Effector memory CD8-positive, alpha-beta T cell (primary cell): ENCODE measurements at regions not wholly inside any gene's neighbourhood (a gene's known extent, or its start where the extent isn't known, plus 50 kb on each side); places are given as distances from the start of the nearest gene placed in this dataset.

Source experiments
- ATAC-seq: fragments of 150-1000 bp; cut with Tn5 transposase; replicated peaks from 2 replicates; pipeline ENCODE4 v1.10.0; 2021; ENCODE audit warnings: mild to moderate bottlenecking, moderate library complexity
- DNase-seq, 3 experiments: peaks; one replicate each; pipeline ENCODE4 v3.0.0; 2021
- H3K27ac Mint-ChIP-seq, 2 donors: one replicate each; pipeline ENCODE4 v1.8.0; 2022; ENCODE audit warnings: mild to moderate bottlenecking in 2 of 2, mixed read lengths in 2 of 2, moderate library complexity in 2 of 2
- H3K27me3 Mint-ChIP-seq, 2 donors: one replicate each; pipeline ENCODE4 v1.8.0; 2022; ENCODE audit warnings: mixed read lengths in 2 of 2
- H3K36me3 Mint-ChIP-seq: one replicate; pipeline ENCODE4 v1.8.0; 2022; ENCODE audit warnings: mild to moderate bottlenecking, moderate library complexity, mixed read lengths; ENCODE audit not compliant: insufficient read depth
- H3K4me1 Mint-ChIP-seq, 2 donors: one replicate each; pipeline ENCODE4 v1.8.0; 2022; ENCODE audit warnings: low read depth in 2 of 2, mixed read lengths in 2 of 2
- H3K4me3 Mint-ChIP-seq, 2 donors: one replicate each; pipeline ENCODE4 v1.8.0; 2022; ENCODE audit warnings: mild to moderate bottlenecking in 2 of 2, mixed read lengths in 2 of 2, moderate library complexity in 2 of 2
- H3K9me3 Mint-ChIP-seq, 2 donors: one replicate each; pipeline ENCODE4 v1.8.0; 2022; ENCODE audit warnings: mixed read lengths in 2 of 2

GRCh38 chr21:19245188-19245580, 841.6 kb upstream of the TMPRSS15 start:
- Mint-ChIP-seq H3K4me1 (no peaks in the 10 kb centered on the region), H3K9me3 (peaks cover 5 to 13% of the 10 kb centered on the region in 2 donors), H3K27me3 (no peaks in the 10 kb centered on the region), H3K36me3 (no peaks in the 10 kb centered on the region), H3K27ac (no peak overlapping the region), H3K4me3 (no peak overlapping the region)
- no peak for DNase-seq
- no peak for ATAC-seq

DNA sequence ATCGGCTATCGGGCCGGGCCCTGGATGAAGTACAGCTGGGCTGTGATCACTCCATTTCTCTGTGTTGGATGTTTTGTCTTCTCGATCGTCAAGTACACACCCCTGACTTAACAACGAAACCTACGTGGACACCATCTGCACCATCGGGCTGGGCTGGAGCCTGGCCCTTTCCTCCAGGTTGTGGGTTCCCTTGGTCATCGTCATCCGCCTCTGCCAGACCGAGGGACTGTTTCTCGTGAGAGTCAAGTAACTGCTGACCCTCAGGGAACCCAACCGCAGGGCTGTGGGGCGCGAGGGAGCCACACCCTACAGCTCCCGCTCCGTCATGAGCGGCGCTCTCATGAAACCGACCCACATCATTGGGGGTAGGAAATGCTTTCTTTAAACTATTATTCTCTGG, 842.4 kb upstream of the TMPRSS15 start:
- Mint-ChIP-seq H3K4me1 (no peaks in the 10 kb centered on the region), H3K27me3 (no peaks in the 10 kb centered on the region), H3K27ac (no peak overlapping the region), H3K9me3 (peaks cover 5 to 13% of the 10 kb centered on the region in 2 donors), H3K36me3 (no peaks in the 10 kb centered on the region), H3K4me3 (no peak overlapping the region)
- ATAC-seq: no peak
- no peak for DNase-seq

DNA sequence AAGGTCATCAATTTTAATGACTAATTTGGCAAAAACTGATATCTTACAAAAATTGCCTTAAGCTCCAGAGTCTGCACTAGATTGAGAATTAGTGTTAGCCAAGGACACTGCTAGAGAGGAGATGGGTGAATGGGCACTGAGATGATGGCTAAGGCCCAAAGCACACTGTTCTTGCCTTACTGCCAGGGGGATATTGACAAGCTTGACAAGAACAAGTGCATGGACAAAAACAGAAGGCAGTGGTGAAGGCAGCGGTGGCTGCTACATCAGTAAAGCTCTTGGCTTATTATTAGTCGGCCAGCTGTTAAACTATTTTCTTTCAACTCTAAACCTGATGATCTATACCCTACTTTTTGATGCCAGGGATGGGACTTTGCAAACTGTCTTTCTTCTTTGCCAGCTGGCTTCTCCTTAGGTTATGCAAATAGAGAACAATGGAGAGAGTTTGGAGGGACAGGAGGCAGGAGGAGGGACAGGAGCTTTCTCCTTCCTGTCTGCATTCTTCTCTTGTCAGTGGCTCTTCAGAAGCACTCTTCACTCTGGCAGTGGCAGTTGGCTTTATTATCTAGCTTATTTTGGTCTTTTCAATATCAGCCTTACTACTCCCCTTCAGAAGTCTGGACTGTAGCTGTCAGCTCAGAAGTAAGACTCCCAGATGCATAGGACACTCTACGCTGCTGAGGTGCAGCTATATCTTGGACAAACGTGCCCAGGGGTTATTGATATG, 853.5 kb upstream of the TMPRSS15 start:
- ATAC-seq: no peak
- H3K27ac Mint-ChIP-seq: no peak overlapping the region
- H3K9me3 Mint-ChIP-seq: peaks cover 5 to 10% of the 10 kb centered on the region in 2 donors
- no peak for DNase-seq
- H3K36me3 Mint-ChIP-seq: no peaks in the 10 kb centered on the region
- no peaks in the 10 kb centered on the region for H3K27me3 Mint-ChIP-seq
- H3K4me1 Mint-ChIP-seq: no peaks in the 10 kb centered on the region
- H3K4me3 Mint-ChIP-seq: no peak overlapping the region

DNA sequence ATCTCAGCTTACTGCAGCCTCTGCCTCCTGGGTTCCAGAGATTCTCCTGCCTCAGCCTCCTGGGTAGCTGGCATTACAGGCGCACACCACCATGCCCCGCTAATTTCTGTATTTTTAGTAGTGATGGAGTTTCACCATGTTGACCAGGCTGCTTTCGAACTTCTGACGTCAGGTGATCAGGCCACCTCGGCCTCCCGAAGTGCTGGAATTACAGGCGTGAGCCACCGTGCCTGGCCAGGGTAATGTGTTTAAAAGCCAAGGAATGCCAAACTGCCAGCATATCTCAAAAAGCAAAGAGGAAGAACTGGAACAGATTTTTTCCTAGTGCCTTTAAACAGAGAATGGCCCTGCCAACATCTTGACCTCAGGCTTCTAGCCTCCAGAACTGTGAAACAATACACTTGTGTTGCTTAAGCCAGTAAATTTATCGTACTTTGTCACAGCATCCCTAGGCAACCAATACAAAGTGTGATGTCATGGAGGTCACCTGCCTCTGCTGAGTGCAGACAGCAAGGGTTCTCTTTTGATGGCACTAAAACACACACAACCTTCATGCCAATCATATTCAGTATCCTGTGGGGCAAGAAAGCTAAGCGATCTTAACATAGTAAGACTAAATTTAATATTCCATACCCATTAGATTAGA, 858.3 kb upstream of the TMPRSS15 start:
- ATAC-seq: no peak
- Mint-ChIP-seq H3K27ac (no peak overlapping the region), H3K36me3 (no peaks in the 10 kb centered on the region), H3K4me3 (no peak overlapping the region), H3K27me3 (no peaks in the 10 kb centered on the region), H3K4me1 (no peaks in the 10 kb centered on the region), H3K9me3 (peaks cover 8 to 13% of the 10 kb centered on the region in 2 donors)
- DNase-seq: no peak

GRCh38 chr21:19266636-19267035, 863.1 kb upstream of the TMPRSS15 start:
- no peak overlapping the region for H3K4me3 Mint-ChIP-seq
- H3K4me1 Mint-ChIP-seq: no peaks in the 10 kb centered on the region
- H3K27ac Mint-ChIP-seq: no peak overlapping the region
- DNase-seq (no peak), ATAC-seq (no peak)
- no peaks in the 10 kb centered on the region for H3K36me3 Mint-ChIP-seq
- H3K9me3 Mint-ChIP-seq: peaks cover 3 to 13% of the 10 kb centered on the region in 2 donors
- no peaks in the 10 kb centered on the region for H3K27me3 Mint-ChIP-seq

DNA sequence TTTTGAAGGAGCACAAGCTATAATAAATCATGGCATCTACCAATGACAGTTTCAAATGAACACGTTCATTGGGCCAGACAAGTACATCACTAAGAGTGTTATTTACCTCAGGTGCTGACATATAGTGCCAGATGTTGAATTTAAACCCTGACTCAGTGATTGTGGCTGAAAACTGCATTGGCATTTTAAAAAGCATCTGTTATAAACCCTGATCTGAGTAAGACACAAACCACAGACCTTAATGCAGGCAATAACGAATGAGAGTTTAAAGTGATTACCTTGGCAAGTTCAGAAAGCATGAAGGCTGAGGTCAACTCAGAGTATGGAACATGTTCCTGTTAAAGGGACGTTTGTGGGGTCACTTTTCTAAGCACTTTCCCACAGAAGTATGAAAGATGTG, 865.1 kb upstream of the TMPRSS15 start:
- no peak for DNase-seq
- Mint-ChIP-seq H3K27me3 (no peaks in the 10 kb centered on the region), H3K4me3 (no peak overlapping the region), H3K9me3 (peaks cover 3 to 14% of the 10 kb centered on the region in 2 donors), H3K4me1 (no peaks in the 10 kb centered on the region), H3K36me3 (no peaks in the 10 kb centered on the region), H3K27ac (no peak overlapping the region)
- no peak for ATAC-seq

- DNase-seq: no peak
- Mint-ChIP-seq H3K36me3 (no peaks in the 10 kb centered on the region), H3K4me1 (no peaks in the 10 kb centered on the region), H3K27me3 (no peaks in the 10 kb centered on the region), H3K27ac (no peak overlapping the region), H3K9me3 (peaks cover 5 to 13% of the 10 kb centered on the region in 2 donors), H3K4me3 (no peak overlapping the region)
- no peak for ATAC-seq
These were observed 871.5 kb upstream of the TMPRSS15 start for GRCh38 chr21:19275065-19275464.

GRCh38 chr21:19276665-19277064, 873.1 kb upstream of the TMPRSS15 start:
- H3K27me3 Mint-ChIP-seq: no peaks in the 10 kb centered on the region
- no peak overlapping the region for H3K4me3 Mint-ChIP-seq
- no peak overlapping the region for H3K27ac Mint-ChIP-seq
- H3K36me3 Mint-ChIP-seq: no peaks in the 10 kb centered on the region
- no peak for ATAC-seq
- DNase-seq: no peak
- H3K4me1 Mint-ChIP-seq: no peaks in the 10 kb centered on the region
- H3K9me3 Mint-ChIP-seq: peaks cover 5 to 6% of the 10 kb centered on the region in 2 donors

- Mint-ChIP-seq H3K4me1 (no peaks in the 10 kb centered on the region), H3K27me3 (no peaks in the 10 kb centered on the region), H3K4me3 (no peak overlapping the region), H3K36me3 (no peaks in the 10 kb centered on the region), H3K27ac (no peak overlapping the region), H3K9me3 (peaks cover 0 to 2% of the 10 kb centered on the region in 2 donors)
- DNase-seq (no peak), ATAC-seq (no peak)
These were observed 883.3 kb upstream of the TMPRSS15 start for GRCh38 chr21:19286876-19287275.

GRCh38 chr21:19290328-19290727, 886.7 kb upstream of the TMPRSS15 start:
- H3K27ac Mint-ChIP-seq: no peak overlapping the region
- peaks cover 10 to 17% of the 10 kb centered on the region in 2 donors for H3K9me3 Mint-ChIP-seq

GRCh38 chr21:19320291-19320690, 916.7 kb upstream of the TMPRSS15 start:
- H3K4me3 Mint-ChIP-seq: no peak overlapping the region
- H3K36me3 Mint-ChIP-seq: no peaks in the 10 kb centered on the region
- H3K27ac Mint-ChIP-seq: no peak overlapping the region
- H3K4me1 Mint-ChIP-seq: no peaks in the 10 kb centered on the region
- no peak for DNase-seq
- peaks cover 0 to 2% of the 10 kb centered on the region in 2 donors for H3K9me3 Mint-ChIP-seq
- no peak for ATAC-seq
- no peaks in the 10 kb centered on the region for H3K27me3 Mint-ChIP-seq

More at GRCh38 chr21:19290328-19290727, 886.7 kb upstream of the TMPRSS15 start:
- DNase-seq (no peak), ATAC-seq (no peak)
- no peaks in the 10 kb centered on the region for H3K4me1 Mint-ChIP-seq
- no peaks in the 10 kb centered on the region for H3K36me3 Mint-ChIP-seq
- no peaks in the 10 kb centered on the region for H3K27me3 Mint-ChIP-seq
- no peak overlapping the region for H3K4me3 Mint-ChIP-seq

- Mint-ChIP-seq H3K36me3 (no peaks in the 10 kb centered on the region), H3K4me3 (no peak overlapping the region), H3K27me3 (no peaks in the 10 kb centered on the region), H3K9me3 (peaks cover 0 to 2% of the 10 kb centered on the region in 2 donors), H3K4me1 (no peaks in the 10 kb centered on the region), H3K27ac (no peak overlapping the region)
- DNase-seq (no peak), ATAC-seq (no peak)
These were observed 918.1 kb upstream of the TMPRSS15 start for GRCh38 chr21:19321688-19322087.

DNA sequence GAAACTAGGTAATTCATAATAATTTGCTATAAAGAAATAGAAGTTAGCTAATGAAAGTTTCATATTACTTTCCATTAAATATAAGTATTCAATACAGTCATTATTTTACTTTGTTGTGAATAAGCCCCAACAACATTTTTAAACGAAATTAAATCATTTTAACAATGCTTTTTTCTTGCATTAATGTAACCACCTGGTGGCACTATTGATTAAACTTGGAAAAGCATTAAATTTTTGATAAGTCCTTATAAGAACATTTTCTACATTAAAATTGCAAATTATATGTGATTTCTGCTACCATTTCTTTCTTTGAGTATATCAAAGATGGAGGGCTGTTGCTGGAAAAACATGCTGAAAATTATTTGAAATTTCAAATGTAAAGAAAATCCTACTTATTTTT, 918.8 kb upstream of the TMPRSS15 start:
- Mint-ChIP-seq H3K27ac (no peak overlapping the region), H3K4me1 (no peaks in the 10 kb centered on the region), H3K9me3 (peaks cover 0 to 2% of the 10 kb centered on the region in 2 donors), H3K36me3 (no peaks in the 10 kb centered on the region), H3K27me3 (no peaks in the 10 kb centered on the region), H3K4me3 (no peak overlapping the region)
- ATAC-seq: no peak
- no peak for DNase-seq
